OCI-LY7 (cell line): ENCODE measurements at regions not wholly inside any gene's neighbourhood (a gene's known extent, or its start where the extent isn't known, plus 50 kb on each side); places are given as distances from the start of the nearest gene placed in this dataset.

Experiments
- EZH2phosphoT487 ChIP-seq: fragments of 200-600 bp; sonication (generic); IDR thresholded peaks from 2 replicates; pipeline ENCODE4 v1.6.1; 2018; ENCODE audit warnings: low read depth, borderline replicate concordance, mild to moderate bottlenecking, mixed run types, antibody characterized with exemption, low read length, moderate library complexity, mixed read lengths
- TF ChIP-seq, protein P1 (sequence below): fragments of 200-600 bp; sonication (generic); conservative IDR thresholded peaks from 2 replicates; pipeline ENCODE4 v1.5.1; 2014; ENCODE audit warnings: mild to moderate bottlenecking, antibody characterized with exemption, low read length, moderate library complexity, mixed read lengths

DNA sequence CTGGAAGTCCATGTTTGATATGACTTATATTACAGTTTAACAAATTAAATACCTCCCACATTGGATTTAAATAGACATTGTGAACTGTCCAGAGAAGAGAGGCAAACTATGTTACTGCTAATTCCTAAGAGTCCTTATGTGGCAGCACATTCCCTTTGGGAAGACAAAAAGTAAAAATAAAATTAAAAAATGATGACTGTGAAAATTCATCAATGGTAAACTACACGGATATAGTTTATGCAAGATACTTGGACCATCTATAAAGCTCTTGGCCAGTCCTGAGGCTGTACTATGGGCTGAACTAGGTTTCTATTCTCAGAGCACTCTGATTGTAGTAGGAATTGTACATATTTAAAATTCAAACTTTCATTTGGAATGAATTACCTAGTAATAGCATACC lies 206.4 kb downstream of the LRRK2 start:
- TF ChIP-seq, protein P1, sequence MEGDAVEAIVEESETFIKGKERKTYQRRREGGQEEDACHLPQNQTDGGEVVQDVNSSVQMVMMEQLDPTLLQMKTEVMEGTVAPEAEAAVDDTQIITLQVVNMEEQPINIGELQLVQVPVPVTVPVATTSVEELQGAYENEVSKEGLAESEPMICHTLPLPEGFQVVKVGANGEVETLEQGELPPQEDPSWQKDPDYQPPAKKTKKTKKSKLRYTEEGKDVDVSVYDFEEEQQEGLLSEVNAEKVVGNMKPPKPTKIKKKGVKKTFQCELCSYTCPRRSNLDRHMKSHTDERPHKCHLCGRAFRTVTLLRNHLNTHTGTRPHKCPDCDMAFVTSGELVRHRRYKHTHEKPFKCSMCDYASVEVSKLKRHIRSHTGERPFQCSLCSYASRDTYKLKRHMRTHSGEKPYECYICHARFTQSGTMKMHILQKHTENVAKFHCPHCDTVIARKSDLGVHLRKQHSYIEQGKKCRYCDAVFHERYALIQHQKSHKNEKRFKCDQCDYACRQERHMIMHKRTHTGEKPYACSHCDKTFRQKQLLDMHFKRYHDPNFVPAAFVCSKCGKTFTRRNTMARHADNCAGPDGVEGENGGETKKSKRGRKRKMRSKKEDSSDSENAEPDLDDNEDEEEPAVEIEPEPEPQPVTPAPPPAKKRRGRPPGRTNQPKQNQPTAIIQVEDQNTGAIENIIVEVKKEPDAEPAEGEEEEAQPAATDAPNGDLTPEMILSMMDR = no peak
- no peak for TF ChIP-seq EZH2phosphoT487
